HK-2 (cell line): ENCODE measurements at regions not wholly inside any gene's neighbourhood (a gene's known extent, or its start where the extent isn't known, plus 50 kb on each side); places are given as distances from the start of the nearest gene placed in this dataset.
"Not testable (repeated sequence)": the region's sequence is repeated elsewhere in the genome, so short reads cannot be mapped to it uniquely, and the experiment has no call there.

Experiments
- DNase-seq: peaks from one replicate; pipeline ENCODE4 v3.0.0-alpha.2; 2018; ENCODE audit not compliant: unreplicated experiment

DNA sequence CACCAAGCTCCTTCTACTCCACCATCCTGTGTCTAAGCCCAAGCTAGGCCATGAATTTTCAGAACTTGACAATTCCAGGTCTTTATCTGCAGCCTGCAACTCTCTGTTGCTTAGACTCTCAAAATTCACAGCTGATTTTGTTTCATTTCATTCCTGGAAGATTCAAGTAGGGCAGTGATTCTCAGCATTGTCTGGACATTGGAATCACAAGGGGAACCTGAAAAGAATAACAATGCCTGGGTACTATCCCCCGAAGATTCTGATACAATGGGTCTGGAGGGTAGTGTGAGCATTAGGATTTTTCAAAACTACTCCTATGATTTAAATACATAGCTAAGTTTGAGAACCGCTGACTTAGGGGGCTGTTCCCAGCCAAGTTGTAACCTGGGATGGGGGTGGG is 534.7 kb upstream of the IL12A start:
- no peak for DNase-seq

DNA sequence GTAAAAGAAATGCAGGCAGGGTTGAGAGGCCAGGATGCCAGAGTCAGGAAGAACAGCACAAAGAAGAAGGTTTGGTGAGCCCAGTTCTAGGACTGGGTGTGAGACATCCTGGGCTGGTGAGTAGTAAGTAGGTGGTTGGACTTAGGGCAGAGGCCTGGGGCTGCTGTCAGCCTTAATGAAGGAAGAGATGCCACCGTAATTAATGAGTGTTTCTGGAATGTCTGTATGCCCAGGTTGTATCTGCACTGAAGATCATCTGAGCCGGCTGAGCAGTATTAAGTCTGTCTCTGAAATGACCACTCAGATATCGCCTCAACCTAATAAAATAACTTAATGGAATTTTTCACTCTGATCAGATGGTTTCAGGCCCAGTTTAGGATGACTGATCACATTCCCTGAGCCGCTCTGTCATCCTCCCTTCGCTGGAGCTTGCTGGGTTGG is 532.9 kb upstream of the IL12A start:
- DNase-seq: no peak

- peak; percentile 44 for DNase-seq
Observed at GRCh38 chr3:159458010-159458409, 530.6 kb upstream of the IL12A start.

- no peak for DNase-seq
Observed at GRCh38 chr3:159458982-159459381, 529.7 kb upstream of the IL12A start.

- DNase-seq: no peak
Observed at GRCh38 chr3:159472611-159473010, 516.0 kb upstream of the IL12A start.

- no peak for DNase-seq
Observed at GRCh38 chr3:159473206-159473605, 515.4 kb upstream of the IL12A start.

- DNase-seq: no peak
Observed at GRCh38 chr3:159480046-159480445, 508.6 kb upstream of the IL12A start.

GRCh38 chr3:159482241-159482993 is 506.2 kb upstream of the IL12A start:
- DNase-seq: no peak

GRCh38 chr3:159482994-159483367 is 505.7 kb upstream of the IL12A start:
- DNase-seq: no peak

GRCh38 chr3:159486580-159486979 is 502.1 kb upstream of the IL12A start:
- DNase-seq: no peak

DNA sequence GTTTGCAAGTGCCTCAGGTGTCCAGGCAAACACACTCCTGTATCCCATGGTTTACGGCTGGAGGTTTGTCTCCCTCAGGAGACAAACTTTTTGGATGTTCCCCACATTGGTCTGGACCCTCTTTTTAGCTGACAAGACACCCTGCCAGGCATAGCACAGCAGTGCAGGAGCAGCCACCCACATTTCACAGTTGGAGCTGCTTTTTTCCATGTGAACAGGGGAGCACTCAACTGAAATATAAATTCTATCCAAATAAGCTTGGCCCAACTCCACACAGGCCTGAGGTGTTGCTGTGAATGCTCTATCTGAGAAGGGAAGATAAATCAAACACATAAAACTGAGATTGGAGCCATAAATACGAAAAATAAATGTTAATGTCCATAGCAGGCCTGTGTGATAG is 501.3 kb upstream of the IL12A start:
- DNase-seq: no peak

- no peak for DNase-seq
Observed at GRCh38 chr3:159488602-159489001, 500.0 kb upstream of the IL12A start.

DNA sequence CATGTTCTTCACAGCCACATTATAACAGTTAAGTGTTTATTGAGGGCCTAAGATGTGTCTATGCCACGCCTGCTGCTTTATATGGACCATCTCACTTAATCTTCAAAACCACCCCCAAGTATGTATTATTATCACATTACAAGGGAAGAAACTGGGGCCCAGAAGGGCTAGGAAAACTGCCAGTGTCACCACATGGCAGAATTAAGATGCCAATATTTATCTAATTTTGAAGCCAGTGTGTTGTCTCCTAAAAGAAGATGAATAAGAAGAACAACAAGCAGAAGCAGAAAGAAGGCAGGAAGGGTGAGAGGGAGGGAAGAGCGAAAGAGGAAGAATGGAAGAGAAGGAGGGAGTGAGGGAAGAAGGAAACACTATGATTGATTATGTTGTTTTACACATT is 491.3 kb upstream of the IL12A start:
- DNase-seq: no peak

DNA sequence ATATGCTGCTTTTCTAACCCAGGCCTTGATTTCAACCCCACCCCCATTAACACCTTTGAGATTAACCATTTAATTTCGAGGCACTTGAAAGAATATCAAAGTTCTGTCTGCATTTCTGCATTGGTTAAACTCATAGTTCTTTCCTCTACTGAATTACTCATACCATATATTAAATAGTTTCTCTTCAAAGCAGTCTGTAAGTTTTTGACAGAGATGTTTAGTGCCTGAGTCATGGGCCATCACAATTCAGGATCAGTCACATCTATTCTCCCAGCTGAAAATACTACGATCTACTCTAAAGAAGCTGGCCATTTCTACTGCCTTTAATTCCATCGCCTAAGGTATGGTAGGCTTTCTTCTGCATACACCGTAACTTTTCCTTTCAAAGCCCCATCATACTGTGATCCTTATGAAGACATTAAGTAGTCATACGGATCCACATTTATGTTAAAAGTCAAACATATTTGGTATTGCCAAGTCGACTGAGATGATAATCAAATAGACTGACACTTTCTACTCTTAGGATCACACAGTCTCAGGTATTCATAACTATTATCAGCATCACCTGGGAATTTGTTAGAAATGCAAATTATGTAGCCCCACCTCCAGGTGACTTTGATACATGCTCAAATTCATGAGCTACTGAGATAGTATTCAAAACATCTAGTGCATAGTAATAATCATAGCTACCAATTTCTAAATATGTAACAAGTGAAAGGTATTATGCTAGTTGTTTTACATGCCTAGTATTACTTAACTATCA is 489.4 kb upstream of the IL12A start:
- no peak for DNase-seq

DNA sequence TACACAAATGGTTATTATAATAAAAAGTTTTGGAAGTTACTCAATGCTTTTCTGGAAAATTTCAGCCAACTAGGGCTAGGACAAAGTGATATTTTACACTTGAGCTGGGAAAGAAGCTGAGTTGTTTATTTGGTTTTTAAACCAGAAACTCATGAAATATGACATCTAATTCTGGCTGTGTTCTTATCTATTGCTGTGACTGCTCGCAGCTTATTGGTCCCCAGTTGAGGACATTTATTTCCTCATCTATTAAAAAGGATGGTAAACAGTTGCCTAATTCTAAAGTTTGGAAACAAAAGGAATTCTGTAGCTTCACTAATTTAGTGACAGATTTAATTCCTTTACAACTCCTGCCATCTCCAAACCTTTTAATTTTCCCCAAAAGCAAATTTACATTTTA is 487.6 kb upstream of the IL12A start:
- no peak for DNase-seq

DNA sequence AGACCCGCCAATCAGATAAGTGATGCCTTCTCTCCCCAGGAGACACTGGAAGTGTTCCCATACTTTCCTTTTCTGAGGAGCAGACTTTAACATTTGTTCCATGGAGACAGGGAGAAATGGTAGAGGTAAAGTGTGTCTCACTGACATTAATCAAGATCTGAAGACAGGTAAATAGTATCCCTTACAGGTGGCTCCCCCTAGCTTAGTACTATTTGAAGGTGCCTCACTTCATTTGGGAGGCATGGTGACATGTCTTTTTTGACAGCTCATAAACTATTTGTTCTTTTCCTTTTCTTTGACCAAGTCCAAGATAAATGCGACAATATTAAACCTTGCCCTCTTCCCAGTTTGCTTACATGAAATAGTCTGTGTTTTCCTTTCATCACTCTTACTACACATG is 485.6 kb upstream of the IL12A start:
- no peak for DNase-seq

DNA sequence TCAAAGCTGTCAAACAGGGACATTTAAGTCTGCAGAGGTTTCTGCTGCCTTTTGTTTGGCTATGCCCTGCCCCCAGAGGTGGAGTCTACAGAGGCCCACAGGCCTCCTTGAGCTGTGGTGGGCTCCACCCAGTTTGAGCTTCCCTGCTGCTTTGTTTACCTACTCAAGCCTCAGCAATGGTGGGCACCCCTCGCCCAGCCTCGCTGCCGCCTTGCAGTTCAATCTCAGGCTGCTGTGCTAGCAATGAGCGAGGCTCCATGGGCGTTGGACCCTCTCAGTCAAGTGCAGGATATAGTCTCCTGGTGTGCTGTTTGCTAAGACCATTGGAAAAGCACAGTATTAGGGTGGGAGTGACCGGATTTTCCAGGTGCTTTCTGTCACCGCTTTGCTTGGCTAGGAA is 477.6 kb upstream of the IL12A start:
- DNase-seq: not testable (repeated sequence)

DNA sequence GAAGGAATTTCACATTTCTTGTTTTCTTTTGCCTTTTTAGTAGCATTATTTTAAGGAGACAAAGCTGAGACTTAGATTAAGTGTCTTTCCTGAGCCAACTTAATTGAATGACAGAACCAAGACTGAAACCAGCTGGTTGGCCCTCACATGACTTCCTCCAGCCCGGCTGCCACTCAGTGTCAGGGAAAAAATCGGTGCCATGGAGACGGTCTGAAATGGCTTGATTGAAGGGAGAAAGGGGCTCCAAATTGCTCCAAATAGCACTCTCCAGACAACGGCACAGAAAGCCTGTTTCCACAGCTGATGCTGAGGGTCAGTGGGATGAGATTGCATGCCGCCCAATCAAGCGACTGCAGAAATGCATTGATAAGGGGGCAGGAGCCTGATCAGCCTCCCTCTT is 475.2 kb upstream of the IL12A start:
- DNase-seq: no peak

DNA sequence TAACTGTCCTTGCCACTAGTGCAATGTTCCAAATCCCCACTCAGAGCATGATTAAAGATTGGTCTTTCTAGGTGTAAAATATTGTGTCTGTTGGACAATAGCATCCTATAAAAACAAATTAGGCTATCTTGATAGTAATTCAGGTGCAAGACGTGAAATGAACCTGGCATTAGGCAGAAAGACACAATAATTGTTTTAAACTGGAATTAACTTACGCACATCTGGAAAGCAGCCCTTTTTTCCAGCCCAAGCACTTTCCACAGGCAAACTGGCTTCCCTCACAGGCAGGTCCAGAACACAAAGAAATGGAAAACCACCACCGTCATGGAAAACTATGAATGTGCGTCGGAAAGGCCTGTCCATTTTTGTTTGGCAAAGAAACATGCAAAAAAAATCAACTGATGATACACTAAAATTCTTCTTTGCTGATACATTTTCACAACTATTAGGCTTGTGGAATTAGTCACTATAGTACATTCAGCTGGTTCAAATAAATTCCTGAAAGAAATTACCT is 474.7 kb upstream of the IL12A start:
- DNase-seq: no peak

GRCh38 chr3:159517105-159517504 is 471.5 kb upstream of the IL12A start:
- no peak for DNase-seq

GRCh38 chr3:159520638-159521037 is 468.0 kb upstream of the IL12A start:
- DNase-seq: no peak

DNA sequence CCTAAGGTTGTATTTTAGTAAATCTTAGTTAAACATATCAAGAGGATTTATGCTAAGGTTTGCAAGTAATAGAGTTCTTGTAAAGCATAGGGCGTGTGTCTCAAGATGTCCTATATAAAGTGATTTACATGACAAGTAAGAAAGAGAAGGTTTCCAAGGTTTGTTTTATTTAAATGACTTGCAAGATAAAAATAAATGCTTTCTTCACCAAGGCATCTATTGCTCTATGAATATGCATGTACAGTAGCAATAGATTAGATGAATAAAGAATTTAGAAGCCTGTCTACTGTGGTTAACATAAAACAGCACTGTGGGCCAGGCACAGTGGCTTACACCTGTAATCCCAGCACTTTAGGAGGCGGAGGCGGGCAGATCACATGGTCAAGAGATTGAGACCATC is 466.4 kb upstream of the IL12A start:
- DNase-seq: no peak

- no peak for DNase-seq
Observed at GRCh38 chr3:159528251-159528895, 460.3 kb upstream of the IL12A start.
